ENCODE measurements at regions not wholly inside any gene's neighbourhood (a gene's known extent, or its start where the extent isn't known, plus 50 kb on each side); places are given as distances from the start of the nearest gene placed in this dataset.

GRCh38 chr12:115886666-115887065 lies 390.8 kb downstream of the MED13L start:
- H3K27ac ChIP-seq = no peak overlapping the region
- H3K36me3 ChIP-seq = no peaks in the 10 kb centered on the region
- H3K27me3 ChIP-seq = peaks cover 2% of the 10 kb centered on the region
- TF ChIP-seq POLR2A (IDR thresholded peaks at IDR 0.05) (no peak), POLR2AphosphoS5 (IDR thresholded peaks at IDR 0.05) (no peak), EP300 (IDR thresholded peaks at IDR 0.05; ENCODE audit: low read depth) (no peak)
- TF ChIP-seq, protein P1, sequence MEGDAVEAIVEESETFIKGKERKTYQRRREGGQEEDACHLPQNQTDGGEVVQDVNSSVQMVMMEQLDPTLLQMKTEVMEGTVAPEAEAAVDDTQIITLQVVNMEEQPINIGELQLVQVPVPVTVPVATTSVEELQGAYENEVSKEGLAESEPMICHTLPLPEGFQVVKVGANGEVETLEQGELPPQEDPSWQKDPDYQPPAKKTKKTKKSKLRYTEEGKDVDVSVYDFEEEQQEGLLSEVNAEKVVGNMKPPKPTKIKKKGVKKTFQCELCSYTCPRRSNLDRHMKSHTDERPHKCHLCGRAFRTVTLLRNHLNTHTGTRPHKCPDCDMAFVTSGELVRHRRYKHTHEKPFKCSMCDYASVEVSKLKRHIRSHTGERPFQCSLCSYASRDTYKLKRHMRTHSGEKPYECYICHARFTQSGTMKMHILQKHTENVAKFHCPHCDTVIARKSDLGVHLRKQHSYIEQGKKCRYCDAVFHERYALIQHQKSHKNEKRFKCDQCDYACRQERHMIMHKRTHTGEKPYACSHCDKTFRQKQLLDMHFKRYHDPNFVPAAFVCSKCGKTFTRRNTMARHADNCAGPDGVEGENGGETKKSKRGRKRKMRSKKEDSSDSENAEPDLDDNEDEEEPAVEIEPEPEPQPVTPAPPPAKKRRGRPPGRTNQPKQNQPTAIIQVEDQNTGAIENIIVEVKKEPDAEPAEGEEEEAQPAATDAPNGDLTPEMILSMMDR (IDR thresholded peaks at IDR 0.05) = no peak
- intact Hi-C loops (cut with DNase I; ENCODE audit: low total_unique reads) = no loop called here
- H3K9me3 ChIP-seq = no peaks in the 10 kb centered on the region
- in situ Hi-C loops (cut with MboI; ENCODE audit: low pct_ligation_motif_present in 1 of 4, low pct_unique_long_range_greater_than_20kb in 1 of 4, low sequenced_read_pairs in 3 of 4) = no loop called here
- no peak overlapping the region for H3K4me3 ChIP-seq
- no peaks in the 10 kb centered on the region for H3K4me1 ChIP-seq
- no peak for DNase-seq
- WGBS, 2 donors (ENCODE audit: low coverage in 1 of 2) = 94 to 100% methylated on average over 1 to 4 of the region's 4 CpGs

GRCh38 chr12:115885040-115885690 lies 392.3 kb downstream of the MED13L start:
- TF ChIP-seq EP300 (IDR thresholded peaks at IDR 0.05; ENCODE audit: low read depth) = no peak
- TF ChIP-seq, protein P1 (IDR thresholded peaks at IDR 0.05) = no peak
- TF ChIP-seq POLR2A (IDR thresholded peaks at IDR 0.05) = no peak
- no peak for TF ChIP-seq POLR2AphosphoS5 (IDR thresholded peaks at IDR 0.05)
- Histone ChIP-seq H3K9me3 (no peaks in the 10 kb centered on the region), H3K27me3 (peaks cover 2% of the 10 kb centered on the region), H3K4me1 (no peaks in the 10 kb centered on the region), H3K36me3 (no peaks in the 10 kb centered on the region), H3K27ac (no peak overlapping the region), H3K4me3 (no peak overlapping the region)
- in situ Hi-C loops (cut with MboI; ENCODE audit: low pct_ligation_motif_present in 1 of 4, low pct_unique_long_range_greater_than_20kb in 1 of 4, low sequenced_read_pairs in 3 of 4) = no loop called here
- intact Hi-C loops (cut with DNase I; ENCODE audit: low total_unique reads) = no loop called here
- DNase-seq = no peak
- WGBS, 2 donors (ENCODE audit: low coverage in 1 of 2) = 67 to 90% methylated on average over 4 to 12 of the region's 12 CpGs

DNA sequence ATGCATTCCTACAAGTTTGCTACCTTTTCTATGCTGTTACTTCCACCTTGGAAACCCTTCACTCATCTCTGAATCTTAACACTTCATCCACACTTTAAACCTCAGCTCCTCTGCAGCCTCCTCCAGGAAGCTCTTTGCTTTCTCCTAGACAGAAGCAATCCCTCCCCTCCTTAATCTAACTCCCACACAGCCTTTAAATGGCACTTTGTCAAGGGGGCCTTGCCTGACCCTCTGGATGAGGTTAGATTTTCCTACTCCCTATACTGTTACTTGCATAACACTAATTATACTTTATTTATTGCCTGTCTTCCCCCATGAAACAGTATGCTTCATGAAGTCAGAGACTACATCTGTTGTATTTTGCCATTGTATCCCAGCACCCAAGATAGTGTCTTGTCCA lies 394.6 kb downstream of the MED13L start:
- peaks cover 2% of the 10 kb centered on the region for H3K27me3 ChIP-seq
- in situ Hi-C loops (cut with MboI; ENCODE audit: low pct_ligation_motif_present in 1 of 4, low pct_unique_long_range_greater_than_20kb in 1 of 4, low sequenced_read_pairs in 3 of 4) = no loop called here
- H3K4me3 ChIP-seq = no peak overlapping the region
- no peaks in the 10 kb centered on the region for H3K36me3 ChIP-seq
- intact Hi-C loops (cut with DNase I; ENCODE audit: low total_unique reads) = no loop called here
- DNase-seq = no peak
- no peak overlapping the region for H3K27ac ChIP-seq
- TF ChIP-seq, protein P1 (IDR thresholded peaks at IDR 0.05) = no peak
- TF ChIP-seq POLR2A (IDR thresholded peaks at IDR 0.05) = no peak
- no peak for TF ChIP-seq EP300 (IDR thresholded peaks at IDR 0.05; ENCODE audit: low read depth)
- TF ChIP-seq POLR2AphosphoS5 (IDR thresholded peaks at IDR 0.05) = no peak
- H3K4me1 ChIP-seq = no peaks in the 10 kb centered on the region
- no peaks in the 10 kb centered on the region for H3K9me3 ChIP-seq

DNA sequence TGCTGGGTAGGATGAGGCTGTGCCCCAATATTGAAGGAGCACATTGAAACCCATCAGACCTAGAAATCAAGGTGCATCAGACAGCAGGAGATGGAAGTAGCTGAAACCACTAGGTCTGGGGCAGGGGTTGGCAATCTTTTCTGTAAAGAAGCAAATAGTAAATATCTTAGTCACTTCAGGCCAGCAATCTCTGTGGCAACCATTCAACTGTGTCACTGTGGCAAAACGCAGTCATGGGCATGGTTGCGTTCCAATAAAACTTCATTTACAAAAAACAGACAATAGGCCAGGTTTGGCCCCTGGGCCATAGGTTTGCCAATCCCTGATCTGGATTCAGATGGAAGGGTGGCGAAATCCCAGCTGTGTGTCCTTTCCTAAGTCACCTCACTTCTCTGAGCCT lies 397.3 kb downstream of the MED13L start:
- Histone ChIP-seq H3K9me3 (no peaks in the 10 kb centered on the region), H3K27me3 (peaks cover 2% of the 10 kb centered on the region), H3K4me1 (no peaks in the 10 kb centered on the region), H3K4me3 (no peak overlapping the region), H3K27ac (no peak overlapping the region), H3K36me3 (no peaks in the 10 kb centered on the region)
- intact Hi-C loops (cut with DNase I; ENCODE audit: low total_unique reads) (no loop called here), in situ Hi-C loops (cut with MboI; ENCODE audit: low pct_ligation_motif_present in 1 of 4, low pct_unique_long_range_greater_than_20kb in 1 of 4, low sequenced_read_pairs in 3 of 4) (no loop called here)
- 90% methylated on average over 3 of the region's 3 CpGs; no CpG with 5 or more reads in 1 of the 2 donors for WGBS, 2 donors (ENCODE audit: low coverage in 1 of 2)
- TF ChIP-seq, protein P1 (IDR thresholded peaks at IDR 0.05) = no peak
- TF ChIP-seq POLR2A (IDR thresholded peaks at IDR 0.05) = no peak
- no peak for TF ChIP-seq POLR2AphosphoS5 (IDR thresholded peaks at IDR 0.05)
- TF ChIP-seq EP300 (IDR thresholded peaks at IDR 0.05; ENCODE audit: low read depth) = no peak
- DNase-seq = no peak
